GM21390 (cell line): ENCODE measurements at regions not wholly inside any gene's neighbourhood (a gene's known extent, or its start where the extent isn't known, plus 50 kb on each side); places are given as distances from the start of the nearest gene placed in this dataset.

Experiments
- ATAC-seq: cut with Tn5 transposase; IDR thresholded peaks from one replicate; pipeline ENCODE4 v1.9.1; 2021; ENCODE audit not compliant: unreplicated experiment

- ATAC-seq: no peak
Observed at GRCh38 chr5:96074870-96075269, 113.2 kb upstream of the ELL2 start.

DNA sequence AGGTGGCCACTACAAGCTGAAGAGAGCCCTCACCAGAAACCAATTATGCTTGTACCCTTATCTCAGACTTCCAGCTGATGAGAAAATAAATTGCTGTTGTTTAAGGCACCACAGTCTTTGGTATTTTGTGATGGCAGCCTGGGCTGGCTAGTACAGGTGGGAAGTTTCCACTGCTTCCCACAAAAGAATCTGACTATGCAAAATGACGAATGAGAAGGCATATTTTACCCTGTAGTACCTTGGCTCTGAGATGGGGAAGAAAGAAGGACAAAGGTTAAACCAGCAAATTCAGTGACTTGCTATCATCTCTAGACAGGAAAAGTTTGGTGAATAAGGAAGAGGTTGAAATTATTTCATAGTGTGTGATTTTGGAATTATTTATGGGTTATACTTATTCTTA, 112.8 kb upstream of the ELL2 start:
- no peak for ATAC-seq

- ATAC-seq: no peak
Observed at GRCh38 chr5:96072791-96073165, 111.1 kb upstream of the ELL2 start.

- ATAC-seq: no peak
Observed at GRCh38 chr5:96072138-96072790, 110.6 kb upstream of the ELL2 start.

- ATAC-seq: no peak
Observed at GRCh38 chr5:96070622-96071225, 109.1 kb upstream of the ELL2 start.

DNA sequence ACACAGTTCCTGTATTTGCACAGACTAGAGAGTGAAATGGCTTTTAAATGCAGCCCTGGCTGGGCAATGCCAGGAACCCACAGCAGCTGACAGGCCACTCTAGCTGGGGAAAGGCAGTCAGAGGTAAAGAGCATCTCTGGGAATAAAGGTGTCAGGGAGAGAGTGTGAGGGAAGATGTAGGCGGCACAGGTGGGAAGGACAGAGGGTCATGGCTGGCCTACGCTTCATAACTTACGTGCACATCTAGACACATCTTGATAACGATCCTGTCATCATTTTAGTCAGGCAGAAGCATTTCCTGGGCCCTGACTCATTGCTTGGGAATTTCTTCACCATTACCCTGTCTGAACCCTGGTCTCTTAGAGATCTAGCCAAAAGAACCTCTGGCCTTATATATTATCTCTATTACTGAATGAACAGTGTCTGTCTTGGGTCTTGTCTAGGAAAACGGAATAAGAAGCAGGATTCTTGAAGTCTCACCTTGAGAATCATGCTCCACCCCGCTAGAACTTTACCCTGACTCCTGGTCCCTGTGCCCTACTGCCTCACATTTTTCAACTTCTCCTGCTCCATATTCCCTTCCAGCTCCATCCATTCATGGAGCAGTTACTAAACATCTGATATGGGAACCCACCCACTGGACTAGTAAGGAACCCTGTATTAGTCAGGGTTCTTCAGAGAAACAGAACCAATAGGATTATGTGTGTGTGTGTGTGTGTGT, 106.4 kb upstream of the ELL2 start:
- no peak for ATAC-seq

DNA sequence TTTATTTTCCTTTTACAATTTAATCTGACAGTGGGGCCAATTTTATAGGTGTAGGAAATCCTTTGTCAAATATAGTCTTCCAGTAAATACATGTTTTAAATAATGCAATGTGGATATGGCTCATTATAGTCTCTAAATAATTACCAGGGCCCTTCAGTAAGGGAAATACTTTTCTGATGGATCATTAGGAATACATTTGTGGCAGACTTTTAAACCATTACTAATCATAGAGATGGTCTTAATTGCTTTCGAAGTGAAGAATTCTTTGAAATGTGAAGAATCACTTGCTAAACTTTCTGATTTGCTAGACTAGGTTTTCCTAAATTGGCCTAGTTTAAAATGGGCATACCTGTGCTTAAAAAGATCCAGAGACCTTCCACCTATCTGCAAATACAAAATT, 105.6 kb upstream of the ELL2 start:
- no peak for ATAC-seq

DNA sequence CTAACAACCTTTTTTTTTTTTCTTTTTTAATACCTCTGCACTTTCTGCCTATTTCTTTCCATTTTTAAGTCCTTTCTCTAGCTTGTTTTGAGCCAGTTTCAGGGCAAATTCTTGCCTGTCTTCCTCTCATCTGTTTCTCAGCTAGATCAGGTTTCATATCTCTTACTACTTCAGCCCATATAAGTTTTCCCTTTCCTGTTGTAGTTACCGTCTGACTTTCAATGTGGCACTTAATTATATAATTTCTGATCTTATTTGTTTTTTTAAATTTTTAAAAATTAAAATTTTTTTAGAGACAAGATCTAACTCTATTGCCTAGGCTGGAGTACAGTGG, 104.7 kb upstream of the ELL2 start:
- no peak for ATAC-seq

- ATAC-seq: no peak
Observed at GRCh38 chr5:96065685-96066385, 104.2 kb upstream of the ELL2 start.

DNA sequence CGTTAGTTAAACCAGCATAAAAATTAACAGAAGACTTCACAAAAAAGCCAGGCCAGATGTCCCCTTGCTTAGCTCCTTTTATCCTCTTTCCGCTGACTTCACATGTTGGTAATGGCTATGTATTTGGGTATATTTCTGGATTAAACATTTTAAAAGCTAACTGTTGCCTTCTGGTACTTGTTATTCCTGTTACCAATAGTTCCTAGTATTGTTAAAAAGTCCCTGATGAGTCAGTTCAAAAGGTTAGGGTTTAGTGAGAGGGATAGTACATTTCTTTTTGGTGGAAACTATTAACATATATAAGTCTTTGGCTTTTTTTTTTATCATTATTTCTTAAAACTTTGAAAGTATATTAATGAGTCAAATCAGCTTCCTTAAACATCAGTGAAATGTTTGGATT, 103.2 kb upstream of the ELL2 start:
- no peak for ATAC-seq

DNA sequence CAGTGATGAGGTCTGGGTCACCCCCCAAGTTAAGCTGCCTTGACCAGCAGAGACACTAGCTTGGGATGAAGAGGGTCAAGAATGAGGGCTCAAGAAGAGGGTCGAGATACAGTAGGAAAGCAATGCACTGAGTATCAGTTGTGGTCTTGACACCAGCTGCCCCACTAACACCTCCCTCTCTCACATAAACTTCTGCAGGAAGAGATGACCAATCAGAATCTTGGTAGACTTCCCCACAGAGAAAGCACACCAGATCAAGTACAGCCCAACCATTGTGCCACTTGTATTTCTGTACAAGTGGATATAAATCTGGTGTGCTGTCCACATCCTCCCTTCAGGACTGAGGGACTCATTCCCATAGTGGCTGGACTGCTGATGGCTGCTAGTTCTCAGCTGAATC, 101.2 kb upstream of the ELL2 start:
- no peak for ATAC-seq

- no peak for ATAC-seq
Observed at GRCh38 chr5:96058084-96058483, 96.4 kb upstream of the ELL2 start.

DNA sequence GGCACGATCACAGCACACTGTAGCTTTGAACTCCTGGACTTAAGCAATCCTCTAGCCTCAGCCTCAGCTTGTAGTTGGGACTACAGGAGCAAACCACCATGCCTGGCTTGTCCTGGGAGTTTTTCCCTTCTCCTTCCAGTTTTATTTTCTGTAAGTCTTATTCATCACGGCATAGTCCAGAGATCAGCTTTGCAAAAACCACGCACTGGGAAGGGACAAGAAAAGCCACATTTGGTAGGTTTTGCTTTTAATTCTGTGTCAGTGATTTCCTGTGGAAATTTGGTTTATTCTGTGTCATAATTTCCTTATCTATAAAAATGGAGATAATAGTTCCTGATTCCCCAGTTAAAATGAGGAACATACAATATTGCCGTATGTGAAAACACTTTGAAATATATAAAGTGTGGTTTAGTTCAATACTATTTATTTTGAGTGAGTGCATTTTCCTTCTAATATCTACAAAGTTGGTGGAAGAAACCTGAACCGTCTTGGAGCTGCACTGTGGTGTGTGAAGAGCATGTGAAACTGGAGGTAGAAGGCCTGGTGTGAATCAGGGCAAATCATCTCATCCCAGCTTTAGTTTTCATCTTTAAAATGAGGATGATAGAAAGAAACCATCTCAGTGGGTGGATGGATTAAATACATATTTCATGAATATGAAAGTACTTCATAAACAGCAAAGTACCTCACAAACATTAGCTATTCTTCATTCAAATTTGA, 92.8 kb upstream of the ELL2 start:
- no peak for ATAC-seq

DNA sequence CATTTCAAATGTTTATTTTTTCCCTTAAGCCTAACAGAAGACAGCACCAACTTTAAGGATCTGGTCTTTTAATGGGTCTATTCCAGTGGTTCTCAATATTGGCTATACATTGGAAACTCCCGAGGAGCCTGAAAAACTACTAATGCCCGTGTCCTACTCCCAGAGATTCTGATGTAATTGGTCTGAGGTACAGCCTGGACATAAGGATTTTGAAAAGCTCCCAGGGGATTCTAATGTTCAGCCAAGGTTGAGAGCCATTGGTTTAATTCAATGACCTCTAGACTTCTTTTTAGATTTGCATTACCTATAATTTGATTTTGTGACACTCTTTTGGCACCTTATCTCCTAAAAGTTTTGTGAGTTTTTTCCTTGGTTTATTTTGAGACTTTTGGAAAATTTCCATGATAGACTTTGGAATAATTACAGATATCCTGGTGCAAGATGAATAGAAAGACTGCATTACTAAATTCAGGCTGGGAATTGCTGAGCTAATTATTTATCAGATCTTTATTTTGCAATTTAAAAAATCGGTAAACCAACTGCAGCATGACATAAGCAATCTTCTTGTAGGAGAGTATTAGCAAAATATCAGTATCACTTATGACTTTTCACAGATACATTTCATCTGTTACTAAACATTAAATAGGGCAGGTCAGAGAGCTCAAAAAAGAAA, 91.5 kb upstream of the ELL2 start:
- no peak for ATAC-seq

DNA sequence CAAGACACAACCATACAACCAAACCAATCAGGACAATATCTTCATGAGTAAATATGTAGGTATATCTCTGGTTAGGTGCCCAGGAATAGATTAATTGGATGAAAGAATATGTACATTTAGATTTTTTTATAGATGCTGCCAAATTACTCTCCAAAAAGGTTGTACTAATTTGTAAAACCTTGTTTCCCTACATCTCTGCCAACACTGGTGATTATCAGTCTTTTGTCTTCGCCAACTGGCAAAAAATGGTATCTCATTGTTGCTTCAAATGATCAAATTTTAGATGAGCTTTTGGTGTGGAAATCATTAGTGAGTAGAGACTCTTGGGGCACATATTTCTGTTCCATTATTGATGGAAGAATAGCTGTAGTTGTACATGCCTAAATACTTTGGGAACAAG, 90.7 kb upstream of the ELL2 start:
- no peak for ATAC-seq

GRCh38 chr5:96051401-96051830, 89.8 kb upstream of the ELL2 start:
- ATAC-seq: no peak

- no peak for ATAC-seq
Observed at GRCh38 chr5:96050273-96050880, 88.7 kb upstream of the ELL2 start.

GRCh38 chr5:96049398-96050272, 88.0 kb upstream of the ELL2 start:
- no peak for ATAC-seq

- no peak for ATAC-seq
Observed at GRCh38 chr5:96048763-96049162, 87.1 kb upstream of the ELL2 start.
